K562 (cell line): ENCODE measurements at regions not wholly inside any gene's neighbourhood (a gene's known extent, or its start where the extent isn't known, plus 50 kb on each side); places are given as distances from the start of the nearest gene placed in this dataset.

Experiments used
- ATAC-seq: fragments of 200-7000 bp; cut with Tn5 transposase; 3 replicates; pipeline ENCODE4 v1.9.1; 2020; ENCODE audit warnings: moderate library complexity
- BruUV-seq: library from RNA; stranded (reverse); fragments of 400-500 nt; replicated peaks from 2 replicates; lab custom pipeline; 2021; lab: Mats Ljungman, UMichigan
- CTCF ChIA-PET: fragments of 300-600 bp; formaldehyde crosslinking; extraction: SDS; loops from one replicate; lab custom pipeline; 2021; ENCODE audit warnings: low intra/inter-chr PET ratio; lab: Yijun Ruan, JAX
- POLR2A ChIA-PET: fragments of 300-600, 350-650 bp; sonication (Branson Sonifier 250); formaldehyde crosslinking; extraction: SDS; loops from one replicate; lab custom pipeline; 2021; ENCODE audit warnings: antibody characterized with exemption, inconsistent platforms; lab: Yijun Ruan, JAX
- DNase-seq, 4 experiments: peaks; one replicate each; pipeline versions ENCODE4 v3.0.0 to v3.0.0-alpha.2; 2011 to 2018; ENCODE audit warnings: low spot score in 3 of 4, mixed read lengths in 3 of 4; ENCODE audit errors: extremely low read depth in 1 of 4
- FAIRE-seq: peaks from 2 replicates; lab custom pipeline; 2011; peaks lifted over from hg19 to GRCh38; lab: Jason Lieb, UNC
- H2AFZ ChIP-seq: 2 replicates; pipeline ENCODE4 v1.6.0; 2011; ENCODE audit warnings: low read depth, low read length, control low read depth, inconsistent platforms
- H3K27ac ChIP-seq: fragments of 200-600 bp; 3 replicates; pipeline ENCODE4 v1.8.0; 2011; ENCODE audit warnings: low read depth, mild to moderate bottlenecking, control low read depth, inconsistent platforms, low read length, moderate library complexity, mixed read lengths; ENCODE audit errors: extremely low read depth
- H3K27me3 ChIP-seq, 2 experiments: fragments of 300-600 bp in 1 of 2; 2 replicates in 1 of 2; 3 replicates in 1 of 2; pipeline versions ENCODE4 v1.6.0 to v1.8.0; 2011; ENCODE audit warnings: inconsistent platforms in 2 of 2, low read length in 2 of 2, mild to moderate bottlenecking in 1 of 2, mixed read lengths in 1 of 2, moderate library complexity in 1 of 2; ENCODE audit not compliant: control insufficient read depth in 2 of 2, insufficient read depth in 2 of 2
- H3K36me3 ChIP-seq: fragments of 300-600 bp; 3 replicates; pipeline ENCODE4 v1.8.0; 2011; ENCODE audit warnings: mild to moderate bottlenecking, low read length, inconsistent platforms; ENCODE audit not compliant: control insufficient read depth, insufficient read depth
- H3K4me1 ChIP-seq, 2 experiments: fragments of 200-600 bp in 1 of 2; replicated peaks in 1 of 2; 2 replicates in 1 of 2; 3 replicates in 1 of 2; pipeline versions ENCODE4 v1.5.1 to v1.8.0; 2011; ENCODE audit warnings: inconsistent platforms in 2 of 2, low read length in 2 of 2, mild to moderate bottlenecking in 1 of 2, mixed read lengths in 1 of 2, moderate library complexity in 1 of 2; ENCODE audit not compliant: control insufficient read depth in 2 of 2, insufficient read depth in 2 of 2
- H3K4me2 ChIP-seq: 2 replicates; pipeline ENCODE4 v1.6.1; 2011; ENCODE audit warnings: low read length, control low read depth, inconsistent platforms, mixed read lengths; ENCODE audit not compliant: insufficient read depth
- H3K4me3 ChIP-seq: fragments of 200-600 bp; sonication (generic), shearing (Covaris generic); 2 replicates; pipeline ENCODE4 v1.5.1; 2016; ENCODE audit warnings: control low read depth, inconsistent platforms
- H3K79me2 ChIP-seq: fragments of 200-600 bp; 3 replicates; pipeline ENCODE4 v1.8.0; 2011; ENCODE audit warnings: low read length, inconsistent platforms; ENCODE audit not compliant: control insufficient read depth, insufficient read depth
- H3K9ac ChIP-seq, 2 experiments: 2 replicates each; pipeline versions ENCODE4 v1.6.0 to v1.6.1; 2011; ENCODE audit warnings: low read depth in 2 of 2, low read length in 2 of 2, control low read depth in 1 of 2, inconsistent platforms in 1 of 2, mild to moderate bottlenecking in 1 of 2, mixed read lengths in 1 of 2; ENCODE audit not compliant: insufficient read depth in 1 of 2
- H3K9me1 ChIP-seq: one replicate; pipeline ENCODE4 v1.6.0; 2011; ENCODE audit warnings: inconsistent platforms, mild to moderate bottlenecking, low read length, moderate library complexity; ENCODE audit not compliant: control insufficient read depth, insufficient read depth
- H3K9me3 ChIP-seq: replicated peaks from 2 replicates; pipeline ENCODE4 v1.5.1; 2011; ENCODE audit warnings: low read depth, low read length, inconsistent platforms; ENCODE audit not compliant: control insufficient read depth, insufficient read depth
- H4K20me1 ChIP-seq: replicated peaks from 2 replicates; pipeline ENCODE4 v1.6.1; 2011; ENCODE audit warnings: low read length, inconsistent platforms, mixed read lengths; ENCODE audit not compliant: control insufficient read depth, insufficient read depth
- CBFA2T3 ChIP-seq: fragments of 450-650 bp; IDR thresholded peaks from 2 replicates; pipeline ENCODE4 v1.6.1; 2017
- ESRRB ChIP-seq: fragments of 250-450 bp; sonication (Bioruptor Pico); IDR thresholded peaks from 2 replicates; pipeline ENCODE4 v1.5.0; 2020; ENCODE audit warnings: mild to moderate bottlenecking, moderate library complexity, borderline replicate concordance
- HNRNPL ChIP-seq: fragments of 200-400 bp; formaldehyde crosslinking; IDR thresholded peaks from 2 replicates; pipeline ENCODE4 v1.6.1; 2017; ENCODE audit warnings: low read depth, mild to moderate bottlenecking, low read length
- KAT8 ChIP-seq: fragments of 450-650 bp; IDR thresholded peaks from 2 replicates; pipeline ENCODE4 v1.6.1; 2016; ENCODE audit warnings: low read depth, mild to moderate bottlenecking
- NCOA1 ChIP-seq: fragments of 450-650 bp; IDR thresholded peaks from 2 replicates; pipeline ENCODE4 v1.6.1; 2016; ENCODE audit warnings: low read depth
- NFYB ChIP-seq: IDR thresholded peaks from 2 replicates; pipeline ENCODE4 v1.6.1; 2011; ENCODE audit warnings: mild to moderate bottlenecking, moderate library complexity; ENCODE audit not compliant: insufficient read length; ENCODE audit errors: extremely low read depth
- NR2C1 ChIP-seq, 2 experiments: fragments of 450-650 bp; IDR thresholded peaks; 2 replicates each; pipeline ENCODE4 v1.6.1; 2017; ENCODE audit warnings: mild to moderate bottlenecking in 2 of 2, antibody characterized with exemption in 1 of 2, inconsistent platforms in 1 of 2, missing compliant biosample characterization in 1 of 2, missing genetic modification characterization in 1 of 2
- PML ChIP-seq: IDR thresholded peaks from 2 replicates; pipeline ENCODE4 v1.6.1; 2012; ENCODE audit warnings: low read length, inconsistent platforms
- POLR2AphosphoS5 ChIP-seq: IDR thresholded peaks from 2 replicates; pipeline ENCODE4 v1.6.1; 2011; ENCODE audit warnings: mild to moderate bottlenecking, low read depth, low read length, moderate library complexity; ENCODE audit not compliant: control insufficient read depth, insufficient read depth
- PTTG1 ChIP-seq: fragments of 450-650 bp; IDR thresholded peaks from 2 replicates; pipeline ENCODE4 v1.6.1; 2016; ENCODE audit warnings: low read depth, mild to moderate bottlenecking, missing genetic modification characterization, missing compliant biosample characterization
- SRSF3 ChIP-seq: fragments of 200-400 bp; formaldehyde crosslinking; IDR thresholded peaks from 2 replicates; pipeline ENCODE4 v1.6.1; 2016; ENCODE audit warnings: mild to moderate bottlenecking, low read length, moderate library complexity; ENCODE audit not compliant: insufficient read depth
- TRIM28 ChIP-seq: fragments of 450-650 bp; IDR thresholded peaks from 2 replicates; pipeline ENCODE4 v1.6.1; 2017
- ZEB2 ChIP-seq: fragments of 450-650 bp; IDR thresholded peaks from 2 replicates; pipeline ENCODE4 v1.6.1; 2016
- ZNF134 ChIP-seq: fragments of 250-450 bp; sonication (Bioruptor Pico); conservative IDR thresholded peaks from 2 replicates; pipeline ENCODE4 v1.4.0; 2020
- ZNF23 ChIP-seq: fragments of 250-450 bp; sonication (Bioruptor Pico); IDR thresholded peaks from 2 replicates; pipeline ENCODE4 v1.4.0; 2020; ENCODE audit warnings: mild to moderate bottlenecking
- ZNF3 ChIP-seq: fragments of 250-450 bp; sonication (Bioruptor Pico); IDR thresholded peaks from 2 replicates; pipeline ENCODE4 v1.5.0; 2021; ENCODE audit warnings: mild to moderate bottlenecking, moderate library complexity
- ZNF830 ChIP-seq: fragments of 250-450 bp; sonication (Bioruptor Pico); IDR thresholded peaks from 2 replicates; pipeline ENCODE4 v1.5.0; 2021; ENCODE audit warnings: mild to moderate bottlenecking
- in situ Hi-C: fragments of 300-500 bp; cut with MboI; formaldehyde crosslinking; loops from 4 replicates; pipeline ENCODE4 v1.15.0; 2018; ENCODE audit warnings: inconsistent platforms, mixed read lengths
- intact Hi-C: fragments of 100-400 bp; cut with micrococcal nuclease; formaldehyde crosslinking; loops from 2 replicates; pipeline ENCODE4 v1.14.2; 2022
- TF ChIP-seq, protein P1 (sequence below): sonication (generic); IDR thresholded peaks from 2 replicates; pipeline ENCODE4 v1.6.1; 2016
- TF ChIP-seq, protein P2 (sequence below): sonication (generic); formaldehyde crosslinking; IDR thresholded peaks from 2 replicates; pipeline ENCODE4 v1.9.0; 2022; ENCODE audit warnings: mild to moderate bottlenecking, missing genetic modification reagents

DNA sequence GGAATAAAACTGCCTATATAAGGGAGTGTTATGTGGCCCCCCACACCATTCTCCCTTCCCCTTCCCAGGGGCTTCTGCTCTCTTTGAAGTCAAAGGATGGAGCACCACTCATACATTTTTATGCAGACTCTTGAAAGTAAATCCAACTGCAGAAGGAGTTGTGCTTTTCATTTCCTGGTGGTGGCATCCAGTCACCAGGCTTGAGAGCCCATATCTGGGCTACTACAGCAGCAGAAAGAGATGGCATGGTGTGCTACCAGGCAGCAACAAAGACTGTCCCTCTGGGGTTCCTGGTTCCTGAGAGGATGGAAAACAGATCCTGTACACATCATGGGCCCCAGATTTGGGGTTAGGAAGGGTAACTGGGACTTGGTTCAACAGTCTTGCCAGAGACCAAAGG lies 226.4 kb downstream of the CLIC5 start:
- POLR2A ChIA-PET = no interaction called here

More for the DNA sequence above, 226.4 kb downstream of the CLIC5 start:
- no peaks in the 10 kb centered on the region for H3K9me3 ChIP-seq
- no peaks in the 10 kb centered on the region; the same call in 2 of the 3 replicates for H3K36me3 ChIP-seq
- ATAC-seq = no peak
- H3K4me1 ChIP-seq = no peaks in the 10 kb centered on the region
- BruUV-seq = no TSS peak
- in situ Hi-C loops = no loop called here
- CTCF ChIA-PET = no interaction called here
- FAIRE-seq = no peak
- H4K20me1 ChIP-seq = no peaks in the 10 kb centered on the region
- H3K4me2 ChIP-seq = no peak overlapping the region
- no peak overlapping the region for H2AFZ ChIP-seq
- H3K4me3 ChIP-seq = no peak overlapping the region
- intact Hi-C loops = no loop called here
- H3K9ac ChIP-seq = no peak overlapping the region
- TF ChIP-seq ESRRB (CRISPR knock-in tag) = no peak
- TF ChIP-seq SRSF3 = no peak
- TF ChIP-seq, protein P1, sequence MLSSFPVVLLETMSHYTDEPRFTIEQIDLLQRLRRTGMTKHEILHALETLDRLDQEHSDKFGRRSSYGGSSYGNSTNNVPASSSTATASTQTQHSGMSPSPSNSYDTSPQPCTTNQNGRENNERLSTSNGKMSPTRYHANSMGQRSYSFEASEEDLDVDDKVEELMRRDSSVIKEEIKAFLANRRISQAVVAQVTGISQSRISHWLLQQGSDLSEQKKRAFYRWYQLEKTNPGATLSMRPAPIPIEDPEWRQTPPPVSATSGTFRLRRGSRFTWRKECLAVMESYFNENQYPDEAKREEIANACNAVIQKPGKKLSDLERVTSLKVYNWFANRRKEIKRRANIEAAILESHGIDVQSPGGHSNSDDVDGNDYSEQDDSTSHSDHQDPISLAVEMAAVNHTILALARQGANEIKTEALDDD = no peak
- TF ChIP-seq NFYB = no peak
- no peak for TF ChIP-seq PTTG1
- TF ChIP-seq NR2C1 (IDR thresholded peaks at IDR 0.05) = no peak
- TF ChIP-seq NR2C1 (tag; IDR thresholded peaks at IDR 0.05) = no peak
- no peak for TF ChIP-seq ZNF830 (CRISPR knock-in tag)
- no peak for TF ChIP-seq CBFA2T3
- TF ChIP-seq ZNF134 (CRISPR knock-in tag) = no peak
- TF ChIP-seq, protein P2, sequence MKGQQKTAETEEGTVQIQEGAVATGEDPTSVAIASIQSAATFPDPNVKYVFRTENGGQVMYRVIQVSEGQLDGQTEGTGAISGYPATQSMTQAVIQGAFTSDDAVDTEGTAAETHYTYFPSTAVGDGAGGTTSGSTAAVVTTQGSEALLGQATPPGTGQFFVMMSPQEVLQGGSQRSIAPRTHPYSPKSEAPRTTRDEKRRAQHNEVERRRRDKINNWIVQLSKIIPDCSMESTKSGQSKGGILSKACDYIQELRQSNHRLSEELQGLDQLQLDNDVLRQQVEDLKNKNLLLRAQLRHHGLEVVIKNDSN (CRISPR knock-in tag) = no peak
- TF ChIP-seq ZNF3 (CRISPR knock-in tag) = no peak
- TF ChIP-seq KAT8 = no peak
- TF ChIP-seq ZNF23 = no peak
- no peak for TF ChIP-seq PML
- no peak for TF ChIP-seq ZEB2
- TF ChIP-seq POLR2AphosphoS5 = no peak
- TF ChIP-seq HNRNPL = no peak
- no peak for TF ChIP-seq TRIM28
- no peak for TF ChIP-seq NCOA1
- DNase-seq = no peak
- H3K27me3 ChIP-seq = peaks cover 0 to 7% of the 10 kb centered on the region in 2 experiments; a peak in 3 of 5 replicates
- H3K27ac ChIP-seq = no peak overlapping the region
- H3K9me1 ChIP-seq = no peaks in the 10 kb centered on the region
- no peaks in the 10 kb centered on the region for H3K79me2 ChIP-seq
